HG03354 (cell line): ENCODE measurements at regions not wholly inside any gene's neighbourhood (a gene's known extent, or its start where the extent isn't known, plus 50 kb on each side); places are given as distances from the start of the nearest gene placed in this dataset.

ENCODE experiments used
- ATAC-seq: cut with Tn5 transposase; IDR thresholded peaks from one replicate; pipeline ENCODE4 v1.9.1; 2021; ENCODE audit warnings: mild to moderate bottlenecking; ENCODE audit not compliant: unreplicated experiment, poor library complexity, severe bottlenecking

DNA sequence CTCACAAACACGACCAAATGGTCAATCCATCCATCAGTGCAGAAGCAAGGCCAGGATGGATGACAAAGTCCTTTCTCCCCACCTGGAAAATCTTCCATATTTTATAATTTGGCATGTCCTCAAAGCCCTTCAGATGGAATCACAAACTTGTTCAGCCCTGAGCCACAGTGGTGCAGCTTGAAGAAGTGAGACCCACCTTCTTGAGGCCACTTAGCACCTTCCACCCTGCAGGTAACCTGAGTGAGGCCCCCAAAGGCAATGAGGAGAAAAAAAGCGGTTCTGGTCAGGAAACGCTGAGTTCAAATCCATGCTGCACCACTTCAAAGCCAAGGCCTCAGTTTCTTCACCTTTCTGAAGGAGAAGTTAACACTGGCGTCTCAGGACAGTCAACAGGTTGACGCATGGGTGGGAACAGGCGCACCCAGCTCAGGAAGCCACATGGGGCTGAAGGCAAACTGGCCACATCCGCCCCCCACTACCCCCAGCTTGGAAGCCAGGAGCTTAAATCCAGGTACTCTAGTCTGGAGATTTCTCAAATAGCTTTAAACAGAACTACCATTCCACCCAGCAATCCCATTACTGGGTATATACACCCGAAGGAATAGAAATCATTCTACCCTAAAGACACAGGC lies 320.4 kb downstream of the BCL11B start:
- ATAC-seq: no peak

GRCh38 chr14:98952593-98953350 lies 319.2 kb downstream of the BCL11B start:
- no peak for ATAC-seq

DNA sequence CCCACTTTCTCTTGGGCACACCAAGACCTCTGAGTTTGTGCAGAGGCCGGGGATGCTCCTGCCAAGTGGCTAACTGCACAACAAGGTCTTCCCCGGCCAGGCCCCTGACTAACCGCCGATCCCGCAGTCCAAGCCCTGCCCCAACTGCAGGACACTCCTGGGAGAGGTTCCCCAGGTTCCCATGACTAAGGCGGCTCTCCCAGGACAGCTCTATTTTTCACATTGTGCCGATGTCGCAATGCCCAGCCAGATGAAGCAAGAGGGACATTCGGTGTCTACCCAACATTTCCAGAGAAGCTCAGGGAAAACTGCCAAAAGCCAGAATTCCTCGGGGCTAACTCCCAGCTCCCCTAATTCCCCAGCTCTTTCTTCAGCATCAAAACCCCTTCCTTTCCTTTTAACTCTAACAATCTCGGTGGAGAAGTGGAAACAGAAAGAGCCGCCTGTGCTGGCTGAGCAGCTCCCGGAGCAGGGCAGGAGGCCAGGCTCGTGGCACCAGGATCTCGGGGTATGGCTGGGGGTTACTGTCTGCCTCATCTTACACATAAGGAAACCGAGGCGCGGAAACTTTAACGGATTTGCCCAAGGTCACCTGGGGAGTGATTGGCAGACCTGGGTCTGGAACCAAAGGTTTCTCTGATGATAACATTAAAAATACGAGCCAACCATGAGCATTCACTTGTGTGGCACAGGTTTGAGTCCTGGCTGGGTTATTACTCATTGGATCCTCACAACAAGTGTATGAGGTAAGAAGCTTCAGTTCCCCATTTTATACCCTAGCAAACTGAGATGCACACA lies 318.2 kb downstream of the BCL11B start:
- ATAC-seq: no peak

- no peak for ATAC-seq
These were observed 317.5 kb downstream of the BCL11B start for GRCh38 chr14:98954349-98955000.

DNA sequence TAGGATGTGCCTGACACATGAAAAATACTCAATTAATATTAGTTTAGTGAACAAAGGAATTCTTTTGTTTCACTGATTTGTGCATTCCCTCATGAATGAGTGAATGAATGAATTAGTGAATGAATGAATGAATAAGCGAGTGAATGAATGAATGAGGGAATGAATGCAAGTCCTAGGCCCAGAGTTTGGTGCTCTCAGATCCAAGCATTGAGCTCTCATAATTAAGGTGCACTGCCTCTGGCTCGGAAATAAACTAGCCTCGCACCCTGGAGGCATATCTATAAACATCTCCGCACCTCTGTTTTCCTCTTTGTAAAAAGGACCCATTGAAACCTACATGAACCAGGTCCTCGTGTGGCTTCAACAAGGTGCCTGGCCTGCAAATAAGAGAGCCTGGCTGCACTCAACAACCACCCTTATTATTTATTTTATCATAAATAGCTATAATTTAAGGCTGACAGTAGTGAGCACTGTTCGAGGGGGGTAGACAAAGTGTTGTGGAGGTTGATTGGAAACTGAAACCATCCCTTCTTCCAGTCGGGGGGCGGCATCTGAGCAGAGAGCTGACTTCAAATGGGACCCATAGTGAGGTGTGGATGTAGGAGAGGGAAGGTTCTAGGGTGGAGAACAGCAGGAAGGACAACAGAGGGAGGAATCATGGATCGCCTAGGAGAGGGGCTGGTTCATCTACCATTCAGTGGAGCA lies 316.8 kb downstream of the BCL11B start:
- no peak for ATAC-seq

DNA sequence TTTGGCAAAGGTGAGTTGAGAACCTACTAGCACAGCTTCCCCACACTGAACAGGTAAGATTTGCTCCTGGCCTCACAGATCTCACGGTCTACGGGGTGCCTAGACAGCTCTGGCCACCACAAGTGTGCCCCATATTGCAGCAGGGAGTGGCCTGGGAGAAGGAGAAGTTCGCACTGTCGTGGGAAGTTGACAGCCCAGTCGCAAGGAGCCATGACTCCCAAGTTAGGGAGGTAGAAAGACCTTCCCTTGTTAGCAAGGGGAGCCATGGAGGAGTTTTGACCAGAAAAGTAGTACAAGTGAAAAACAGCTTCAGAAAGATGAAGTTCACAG lies 316.3 kb downstream of the BCL11B start:
- ATAC-seq: no peak

DNA sequence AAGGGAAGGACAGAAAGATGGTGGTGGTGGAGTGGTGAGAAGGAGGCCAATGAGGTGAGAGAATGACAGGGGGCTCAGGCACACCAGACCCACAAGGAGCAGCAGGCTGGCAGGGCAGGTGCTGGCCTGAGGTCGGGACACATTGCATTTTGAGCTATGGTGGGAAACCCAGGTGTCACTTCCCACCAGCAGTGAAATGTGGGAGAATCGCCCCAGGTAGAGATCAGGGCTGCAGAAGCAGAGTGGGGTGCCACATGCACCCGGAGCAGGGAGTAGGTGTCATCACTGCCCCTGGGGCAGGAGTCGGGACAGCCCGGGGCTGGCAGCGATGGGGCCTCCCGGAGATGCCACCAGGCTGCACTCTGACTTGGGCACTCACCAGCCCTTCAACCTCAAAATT lies 315.8 kb downstream of the BCL11B start:
- ATAC-seq: no peak

DNA sequence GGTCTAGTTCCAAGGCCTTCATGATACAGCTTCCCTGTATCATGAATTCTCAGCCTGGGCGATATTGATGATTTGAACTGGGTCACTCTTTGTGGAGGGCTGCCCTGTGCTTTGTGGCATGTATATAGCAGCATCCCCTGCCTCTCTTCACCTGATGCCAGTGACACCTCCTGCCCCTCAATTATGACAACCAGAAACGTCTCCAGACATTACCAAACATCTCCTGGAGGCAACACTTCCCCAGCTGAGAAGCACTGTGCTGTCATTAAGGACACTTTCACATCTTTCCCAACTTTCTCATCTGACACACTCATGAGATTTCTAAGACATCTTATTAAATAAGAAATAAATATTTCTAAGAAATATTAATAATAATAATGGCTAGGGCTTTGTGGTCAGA lies 315.3 kb downstream of the BCL11B start:
- ATAC-seq: no peak

DNA sequence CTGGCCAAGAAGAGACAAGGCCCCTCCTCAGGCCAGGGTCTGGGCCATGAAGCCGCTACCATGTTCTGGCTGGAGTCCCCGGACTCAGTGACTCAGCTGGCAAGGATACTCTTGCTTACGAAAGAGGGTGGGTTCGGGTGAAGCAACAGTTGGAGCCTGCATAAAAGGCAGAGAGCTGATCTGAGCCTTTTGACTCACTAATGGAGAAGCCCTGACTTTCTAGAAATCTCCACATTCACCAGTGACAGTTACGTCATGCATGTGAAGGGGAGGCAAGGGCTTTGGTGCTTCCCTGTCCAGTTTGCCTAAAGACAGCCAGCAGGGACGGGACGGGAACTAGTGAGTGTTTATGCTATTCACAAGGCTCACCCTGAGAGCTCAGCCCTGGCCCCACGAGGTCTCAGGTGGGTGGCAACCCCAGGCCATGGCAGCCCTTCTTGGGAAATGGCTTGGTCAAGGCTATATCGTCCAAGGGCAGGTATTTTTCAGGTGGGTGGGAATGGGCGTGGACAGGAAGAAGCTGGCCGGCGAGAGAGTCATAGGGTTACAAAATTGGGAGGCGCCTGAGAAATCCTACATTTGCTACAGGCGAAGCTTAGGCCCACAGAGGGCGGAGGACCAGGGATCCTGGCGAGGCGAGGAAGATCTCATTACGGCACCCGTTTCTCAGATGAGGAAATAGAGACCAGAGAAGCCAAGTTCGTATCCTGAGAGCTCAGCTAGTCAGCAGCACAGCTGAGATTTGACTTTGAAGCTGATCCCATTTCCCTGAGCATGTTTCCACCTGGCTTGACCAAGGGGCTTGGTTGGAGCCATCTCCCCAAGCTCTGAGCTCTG lies 314.6 kb downstream of the BCL11B start:
- no peak for ATAC-seq

- ATAC-seq: no peak
These were observed 313.9 kb downstream of the BCL11B start for GRCh38 chr14:98958048-98958631.

- no peak for ATAC-seq
These were observed 313.4 kb downstream of the BCL11B start for GRCh38 chr14:98958632-98959031.

DNA sequence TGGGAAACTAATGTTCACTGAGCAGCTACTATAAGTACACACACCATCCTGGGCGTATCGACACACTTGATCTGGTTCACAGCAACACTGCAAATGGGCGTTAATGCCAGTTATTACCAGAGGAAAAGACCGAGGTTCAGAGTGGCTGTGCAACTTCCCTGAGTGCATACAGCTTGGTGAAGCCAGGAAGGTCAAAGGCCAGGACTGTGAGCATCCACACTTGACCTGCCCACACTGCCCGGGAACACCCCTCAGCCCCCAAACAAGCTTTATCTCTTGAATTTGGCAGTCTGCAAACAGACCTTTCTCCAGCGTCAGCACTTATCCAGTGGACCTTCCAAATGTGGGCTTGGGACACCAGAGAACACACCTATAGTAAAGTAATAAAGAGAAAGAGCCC lies 312.6 kb downstream of the BCL11B start:
- ATAC-seq: no peak

- no peak for ATAC-seq
These were observed 311.9 kb downstream of the BCL11B start for GRCh38 chr14:98959958-98960616.

- ATAC-seq: no peak
These were observed 311.4 kb downstream of the BCL11B start for GRCh38 chr14:98960617-98961013.

DNA sequence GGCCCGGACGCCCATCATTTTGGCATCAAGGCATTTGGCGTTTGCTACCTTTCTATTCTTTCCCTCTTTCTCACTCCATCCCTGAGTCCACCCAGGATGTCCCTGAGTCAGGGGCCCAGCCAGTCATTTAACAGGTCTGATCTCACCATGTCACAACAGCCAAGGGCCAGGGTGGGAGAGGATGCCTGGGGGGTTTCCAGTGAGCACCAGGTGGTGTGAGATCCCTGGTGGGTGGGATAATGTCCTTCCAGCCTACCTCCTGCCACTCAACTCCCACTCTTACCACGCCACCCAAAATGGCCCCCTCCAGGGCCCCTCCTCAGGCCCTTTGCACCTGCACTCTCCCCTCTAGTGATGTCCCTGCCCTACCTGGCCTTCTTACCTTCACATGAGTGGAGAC lies 310.8 kb downstream of the BCL11B start:
- ATAC-seq: no peak

DNA sequence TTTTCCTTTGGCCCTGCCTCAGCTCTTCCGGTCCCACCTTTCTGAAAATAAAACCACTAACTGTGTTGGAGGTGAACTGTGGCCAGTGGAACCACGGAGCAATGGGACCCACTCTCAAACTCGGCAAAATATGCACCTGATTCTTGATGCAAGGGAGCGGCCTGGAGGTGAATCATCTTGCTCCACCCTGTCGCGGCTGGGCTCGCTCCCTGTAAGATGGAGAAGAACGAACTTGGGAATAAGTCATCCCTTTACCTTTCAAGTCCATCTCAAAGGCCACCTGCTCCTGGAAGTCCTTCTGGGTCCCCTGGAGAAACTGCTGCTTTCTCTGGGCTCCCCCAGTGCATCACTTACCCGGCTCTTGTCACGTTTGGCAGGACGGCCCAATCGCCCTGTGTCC lies 309.9 kb downstream of the BCL11B start:
- ATAC-seq: no peak

GRCh38 chr14:98963610-98964009 lies 308.4 kb downstream of the BCL11B start:
- no peak for ATAC-seq

DNA sequence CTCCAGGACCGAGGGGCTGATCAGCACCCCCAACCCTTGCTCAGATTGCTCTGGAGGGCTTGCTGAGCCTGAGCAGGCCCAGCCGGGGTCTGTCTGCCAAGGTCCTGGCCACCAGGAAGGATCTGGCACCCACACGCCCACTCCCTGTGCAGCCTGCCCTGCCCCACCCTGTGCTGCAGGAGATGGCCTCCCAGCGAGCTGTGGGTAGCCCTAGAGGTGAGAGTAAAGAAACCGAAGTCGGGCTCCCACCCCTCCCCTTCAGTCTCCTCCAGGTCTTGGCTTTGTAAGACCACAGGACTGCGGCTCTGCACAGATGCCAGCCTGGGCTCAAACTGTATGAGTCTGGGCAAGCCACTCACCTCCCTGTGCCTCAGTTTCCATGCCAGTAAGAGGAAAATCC lies 307.8 kb downstream of the BCL11B start:
- no peak for ATAC-seq
